GM12872 (cell line): ENCODE measurements at regions not wholly inside any gene's neighbourhood (a gene's known extent, or its start where the extent isn't known, plus 50 kb on each side); places are given as distances from the start of the nearest gene placed in this dataset.

ENCODE experiments used
- CTCF ChIP-seq: IDR thresholded peaks from 3 replicates; pipeline ENCODE4 v1.5.1; 2011; ENCODE audit warnings: low read depth, mild to moderate bottlenecking, low read length, moderate library complexity; ENCODE audit not compliant: insufficient read depth

- peak; percentile 37; the same call in 2 of the 3 replicates for TF ChIP-seq CTCF
Measured at GRCh38 chr5:117455236-117456233, 880.9 kb upstream of the SEMA6A start.

GRCh38 chr5:117454716-117455212, 880.1 kb upstream of the SEMA6A start:
- TF ChIP-seq CTCF, result peak; percentile 91

GRCh38 chr5:117436846-117437245, 862.2 kb upstream of the SEMA6A start:
- TF ChIP-seq CTCF, result no peak

GRCh38 chr5:117435203-117435602, 860.6 kb upstream of the SEMA6A start:
- no peak for TF ChIP-seq CTCF

GRCh38 chr5:117434254-117434653, 859.6 kb upstream of the SEMA6A start:
- no peak for TF ChIP-seq CTCF

GRCh38 chr5:117433818-117434217, 859.2 kb upstream of the SEMA6A start:
- no peak for TF ChIP-seq CTCF

GRCh38 chr5:117431091-117431490, 856.5 kb upstream of the SEMA6A start:
- TF ChIP-seq CTCF, result no peak
